Gastrocnemius medialis (tissue), 4 donors: ENCODE measurements at regions not wholly inside any gene's neighbourhood (a gene's known extent, or its start where the extent isn't known, plus 50 kb on each side); places are given as distances from the start of the nearest gene placed in this dataset.

ENCODE experiments used
- ATAC-seq, 2 donors: fragments of 150-250 bp; one replicate each; pipeline ENCODE4 v1.9.1; 2016
- DNase-seq, 2 donors: peaks; one replicate each; pipeline ENCODE4 v3.0.0-alpha.2; 2019
- H3K27ac ChIP-seq, 4 donors: fragments of 200-600 bp; sonication (generic); 1 replicate in 1 of 4; 2 replicates in 3 of 4; pipeline ENCODE4 v1.5.1; 2016 to 2018; ENCODE audit warnings: mild to moderate bottlenecking in 2 of 4, moderate library complexity in 1 of 4
- H3K27me3 ChIP-seq, 3 donors: fragments of 200-600 bp; sonication (generic) in 2 of 3; 1 replicate in 1 of 3; 2 replicates in 2 of 3; pipeline versions ENCODE4 v1.5.1 to v1.6.0; 2016 to 2019; ENCODE audit warnings: mild to moderate bottlenecking in 1 of 3, moderate library complexity in 1 of 3
- H3K36me3 ChIP-seq, 2 donors: fragments of 200-600 bp; sonication (generic) in 1 of 2; one replicate each; pipeline ENCODE4 v1.5.1; 2017 to 2018
- H3K4me1 ChIP-seq, 2 donors: fragments of 200-600 bp; sonication (generic) in 1 of 2; one replicate each; pipeline ENCODE4 v1.5.1; 2016 to 2017; ENCODE audit warnings: mild to moderate bottlenecking in 2 of 2
- H3K4me3 ChIP-seq, 4 donors: fragments of 200-600 bp; sonication (generic) in 3 of 4; 1 replicate in 1 of 4; 2 replicates in 3 of 4; pipeline ENCODE4 v1.5.1; 2016 to 2019; ENCODE audit warnings: mild to moderate bottlenecking in 2 of 4
- H3K9me3 ChIP-seq, 3 donors: fragments of 200-600 bp; sonication (generic) in 2 of 3; 1 replicate in 1 of 3; 2 replicates in 2 of 3; pipeline ENCODE4 v1.5.1; 2016 to 2019
- POLR2A ChIP-seq, 2 donors: fragments of 450-650 bp; IDR thresholded peaks; one replicate each; pipeline ENCODE4 v1.6.1; 2017; ENCODE audit warnings: antibody characterized with exemption in 2 of 2, mild to moderate bottlenecking in 2 of 2, moderate library complexity in 2 of 2
- in situ Hi-C, 4 donors: fragments of 200-750 bp; cut with MboI; loops; one replicate each; pipeline versions ENCODE4 v1.15.0 to v1.8.0; 2017; ENCODE audit warnings: low sequenced_read_pairs in 4 of 4
- intact Hi-C: fragments of 100-400 bp; cut with DNase I; formaldehyde crosslinking; loops from one replicate; pipeline ENCODE4 v1.15.1; 2023; ENCODE audit warnings: low total_unique reads
- TF ChIP-seq, protein P1 (sequence below), 5 experiments: fragments of 450-650 bp in 3 of 5; fragments of 200-600 bp in 2 of 5; sonication (generic) in 2 of 5; IDR thresholded peaks in 4 of 5; conservative IDR thresholded peaks in 1 of 5; 1 replicate in 4 of 5; 2 replicates in 1 of 5; pipeline ENCODE4 v1.5.1; 2016 to 2019; ENCODE audit warnings: antibody characterized with exemption in 5 of 5, mild to moderate bottlenecking in 3 of 5, moderate library complexity in 3 of 5

DNA sequence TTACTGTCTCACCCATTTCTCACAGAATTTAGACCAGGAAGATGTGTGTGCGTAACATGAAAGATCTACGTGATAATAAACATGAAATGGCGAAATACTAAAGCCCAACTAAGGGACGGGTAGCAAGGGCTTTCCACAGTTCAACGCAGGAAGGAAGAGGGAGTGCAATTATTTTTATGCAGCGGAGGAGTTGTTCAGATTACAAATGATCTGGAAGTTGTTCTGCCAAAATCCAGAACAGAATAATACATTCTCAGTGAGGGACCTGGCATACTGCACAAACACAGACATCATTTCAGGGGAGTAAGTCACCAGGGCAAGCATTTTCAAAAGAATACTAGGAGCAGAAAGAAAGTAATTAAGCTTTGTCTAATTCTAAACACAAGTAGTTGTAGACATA is 133.6 kb upstream of the RAP2B start:
- no peak overlapping the region for H3K27ac ChIP-seq
- ATAC-seq (no peak), DNase-seq (no peak)
- intact Hi-C loops, result loop anchor here (5.0 kb wide), 1 partner anchor 739 kb away; no protein-coding TSS in a partner anchor
- no peak overlapping the region for H3K4me3 ChIP-seq
- no peaks in the 10 kb centered on the region for H3K9me3 ChIP-seq
- in situ Hi-C loops, result loop anchor here in 3 of 4 donors (25.0 kb wide), 3 partner anchors 559 to 1234 kb away; no protein-coding TSS in a partner anchor
- no peak for TF ChIP-seq POLR2A (IDR thresholded peaks at IDR 0.05)
- TF ChIP-seq, protein P1, sequence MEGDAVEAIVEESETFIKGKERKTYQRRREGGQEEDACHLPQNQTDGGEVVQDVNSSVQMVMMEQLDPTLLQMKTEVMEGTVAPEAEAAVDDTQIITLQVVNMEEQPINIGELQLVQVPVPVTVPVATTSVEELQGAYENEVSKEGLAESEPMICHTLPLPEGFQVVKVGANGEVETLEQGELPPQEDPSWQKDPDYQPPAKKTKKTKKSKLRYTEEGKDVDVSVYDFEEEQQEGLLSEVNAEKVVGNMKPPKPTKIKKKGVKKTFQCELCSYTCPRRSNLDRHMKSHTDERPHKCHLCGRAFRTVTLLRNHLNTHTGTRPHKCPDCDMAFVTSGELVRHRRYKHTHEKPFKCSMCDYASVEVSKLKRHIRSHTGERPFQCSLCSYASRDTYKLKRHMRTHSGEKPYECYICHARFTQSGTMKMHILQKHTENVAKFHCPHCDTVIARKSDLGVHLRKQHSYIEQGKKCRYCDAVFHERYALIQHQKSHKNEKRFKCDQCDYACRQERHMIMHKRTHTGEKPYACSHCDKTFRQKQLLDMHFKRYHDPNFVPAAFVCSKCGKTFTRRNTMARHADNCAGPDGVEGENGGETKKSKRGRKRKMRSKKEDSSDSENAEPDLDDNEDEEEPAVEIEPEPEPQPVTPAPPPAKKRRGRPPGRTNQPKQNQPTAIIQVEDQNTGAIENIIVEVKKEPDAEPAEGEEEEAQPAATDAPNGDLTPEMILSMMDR (IDR thresholded peaks at IDR 0.05 in 4 of 5, conservative IDR thresholded peaks at IDR 0.05 in 1 of 5), result no peak
- no peaks in the 10 kb centered on the region for H3K36me3 ChIP-seq
- no peaks in the 10 kb centered on the region for H3K4me1 ChIP-seq
- H3K27me3 ChIP-seq, result no peaks in the 10 kb centered on the region

DNA sequence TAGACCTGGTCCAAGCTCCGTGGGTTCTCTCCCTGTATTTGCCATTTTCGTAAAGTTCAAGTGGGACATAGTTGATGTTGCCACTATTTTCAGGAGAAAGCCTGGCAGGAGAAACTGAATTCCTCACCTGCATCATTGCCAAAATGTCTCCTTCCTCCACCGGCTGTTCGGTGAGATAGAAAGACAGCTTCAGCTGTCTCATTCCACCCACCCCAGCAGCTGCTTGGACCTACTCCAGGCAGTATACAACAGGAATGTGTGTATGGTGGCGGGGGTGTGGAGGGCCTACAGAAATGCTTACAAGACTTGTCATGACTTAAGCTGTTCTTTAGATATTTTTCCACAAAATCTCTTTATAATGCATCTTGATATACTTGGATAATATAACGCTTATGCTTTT is 132.7 kb upstream of the RAP2B start:
- DNase-seq (no peak), ATAC-seq (no peak)
- intact Hi-C loops (loop anchor here (5.0 kb wide), 1 partner anchor 738 kb away; no protein-coding TSS in a partner anchor), in situ Hi-C loops (loop anchor here in 3 of 4 donors (25.0 kb wide), 3 partner anchors 558 to 1233 kb away; no protein-coding TSS in a partner anchor)
- Histone ChIP-seq H3K36me3 (no peaks in the 10 kb centered on the region), H3K4me3 (no peak overlapping the region), H3K27ac (no peak overlapping the region), H3K9me3 (no peaks in the 10 kb centered on the region), H3K4me1 (no peaks in the 10 kb centered on the region), H3K27me3 (no peaks in the 10 kb centered on the region)
- TF ChIP-seq POLR2A (IDR thresholded peaks at IDR 0.05), result no peak
- TF ChIP-seq, protein P1 (IDR thresholded peaks at IDR 0.05 in 4 of 5, conservative IDR thresholded peaks at IDR 0.05 in 1 of 5), result no peak

DNA sequence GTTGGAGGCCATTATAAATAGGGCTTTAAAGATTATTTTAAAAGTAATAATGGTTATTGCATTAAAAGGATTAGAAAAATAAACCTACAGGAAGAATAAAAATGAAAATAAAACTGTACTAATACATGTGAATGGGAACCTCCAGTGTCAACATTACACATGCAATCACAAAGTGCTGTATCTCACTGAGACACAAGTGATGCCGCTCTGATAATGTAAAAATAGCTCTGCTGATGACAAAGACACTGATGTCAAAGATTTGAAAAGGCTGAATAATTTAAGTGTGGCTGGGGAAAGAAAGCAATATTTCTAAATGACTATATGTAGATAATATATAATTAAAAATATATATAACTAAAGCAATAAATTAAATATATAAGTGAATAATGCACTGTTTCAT is 129.1 kb upstream of the RAP2B start:
- in situ Hi-C loops (loop anchor here in 3 of 4 donors (25.0 kb wide), 3 partner anchors 554 to 1229 kb away; no protein-coding TSS in a partner anchor), intact Hi-C loops (no loop called here)
- ATAC-seq (no peak), DNase-seq (no peak)
- TF ChIP-seq, protein P1 (IDR thresholded peaks at IDR 0.05 in 4 of 5, conservative IDR thresholded peaks at IDR 0.05 in 1 of 5), result no peak
- Histone ChIP-seq H3K4me3 (no peak overlapping the region), H3K4me1 (no peaks in the 10 kb centered on the region), H3K27me3 (no peaks in the 10 kb centered on the region), H3K36me3 (no peaks in the 10 kb centered on the region), H3K27ac (no peak overlapping the region), H3K9me3 (no peaks in the 10 kb centered on the region)

DNA sequence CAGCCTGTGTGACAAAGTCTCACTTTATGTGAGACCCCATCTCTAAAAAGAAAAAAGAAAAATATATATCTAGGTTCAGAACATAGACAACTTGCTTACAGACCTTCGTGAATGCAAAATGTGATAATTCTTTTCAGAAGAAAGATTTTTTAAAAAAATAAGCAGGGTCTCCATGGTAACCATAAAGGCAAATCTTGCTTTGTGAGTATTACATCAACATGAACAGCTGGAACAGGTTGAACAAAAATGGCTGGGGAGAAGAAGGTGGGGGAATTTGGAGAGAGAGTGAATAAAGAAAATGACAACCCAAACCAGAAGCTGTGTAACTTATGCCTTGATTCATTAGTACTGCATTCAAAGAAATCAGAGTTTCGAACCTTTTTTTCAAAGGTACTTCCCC is 125.2 kb upstream of the RAP2B start:
- intact Hi-C loops (no loop called here), in situ Hi-C loops (loop anchor here in 3 of 4 donors (25.0 kb wide), 3 partner anchors 550 to 1225 kb away; no protein-coding TSS in a partner anchor)
- Histone ChIP-seq H3K4me1 (no peaks in the 10 kb centered on the region), H3K27ac (no peak overlapping the region), H3K9me3 (no peaks in the 10 kb centered on the region), H3K36me3 (no peaks in the 10 kb centered on the region), H3K27me3 (no peaks in the 10 kb centered on the region), H3K4me3 (no peak overlapping the region)
- no peak for DNase-seq
- no peak for ATAC-seq
- TF ChIP-seq POLR2A (IDR thresholded peaks at IDR 0.05), result no peak
- TF ChIP-seq, protein P1 (IDR thresholded peaks at IDR 0.05 in 4 of 5, conservative IDR thresholded peaks at IDR 0.05 in 1 of 5), result no peak

DNA sequence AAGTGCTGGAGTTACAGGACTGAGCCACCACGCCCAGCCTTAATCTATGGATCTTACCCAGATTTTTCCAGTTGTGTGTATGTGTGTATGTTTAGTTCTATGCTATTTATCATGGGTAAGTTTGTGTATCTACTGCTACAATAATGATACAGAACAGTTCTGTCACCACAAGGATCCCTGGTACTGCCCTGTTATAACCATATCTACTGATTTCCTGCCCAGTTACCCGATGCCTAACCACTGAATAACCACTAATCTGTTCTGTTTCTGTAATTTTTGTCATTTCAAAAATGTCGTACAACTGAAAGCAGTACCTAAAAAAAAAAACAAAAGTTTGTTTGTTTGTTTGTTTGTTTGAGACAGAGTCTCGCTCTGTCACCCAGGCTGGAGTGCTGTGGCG is 123.7 kb upstream of the RAP2B start:
- H3K36me3 ChIP-seq, result no peaks in the 10 kb centered on the region
- DNase-seq, result no peak
- TF ChIP-seq POLR2A (IDR thresholded peaks at IDR 0.05), result no peak
- TF ChIP-seq, protein P1 (IDR thresholded peaks at IDR 0.05 in 4 of 5, conservative IDR thresholded peaks at IDR 0.05 in 1 of 5), result no peak
- no peaks in the 10 kb centered on the region for H3K4me1 ChIP-seq
- intact Hi-C loops, result no loop called here
- no peak overlapping the region for H3K4me3 ChIP-seq
- in situ Hi-C loops, result loop anchor here in 3 of 4 donors (25.0 kb wide), 3 partner anchors 549 to 1224 kb away; no protein-coding TSS in a partner anchor
- H3K27ac ChIP-seq, result no peak overlapping the region
- H3K27me3 ChIP-seq, result no peaks in the 10 kb centered on the region
- H3K9me3 ChIP-seq, result no peaks in the 10 kb centered on the region
- no peak for ATAC-seq
